ENCODE measurements at regions not wholly inside any gene's neighbourhood (a gene's known extent, or its start where the extent isn't known, plus 50 kb on each side); places are given as distances from the start of the nearest gene placed in this dataset.

GRCh38 chr9:91042541-91042940, 240.9 kb downstream of the SYK start:
- DNase-seq = no peak

- no peak for DNase-seq
Observed at GRCh38 chr9:91043056-91043810, 241.6 kb downstream of the SYK start.

- no peak for DNase-seq
Observed at GRCh38 chr9:91043811-91044175, 242.2 kb downstream of the SYK start.

- DNase-seq = no peak
Observed at GRCh38 chr9:91044354-91044753, 242.7 kb downstream of the SYK start.

GRCh38 chr9:91045041-91045440, 243.4 kb downstream of the SYK start:
- no peak for DNase-seq

- no peak for DNase-seq
Observed at GRCh38 chr9:91047529-91047928, 245.9 kb downstream of the SYK start.

- no peak for DNase-seq
Observed at GRCh38 chr9:91047993-91048607, 246.5 kb downstream of the SYK start.

- no peak for DNase-seq
Observed at GRCh38 chr9:91048749-91049148, 247.1 kb downstream of the SYK start.

- no peak for DNase-seq
Observed at GRCh38 chr9:91053824-91054223, 252.2 kb downstream of the SYK start.

- no peak for DNase-seq
Observed at GRCh38 chr9:91055845-91056244, 254.2 kb downstream of the SYK start.

GRCh38 chr9:91056486-91056885, 254.9 kb downstream of the SYK start:
- no peak for DNase-seq

GRCh38 chr9:91056917-91057316, 255.3 kb downstream of the SYK start:
- no peak for DNase-seq

- no peak for DNase-seq
Observed at GRCh38 chr9:91059713-91060112, 258.1 kb downstream of the SYK start.

GRCh38 chr9:91060520-91061343, 259.1 kb downstream of the SYK start:
- no peak for DNase-seq

GRCh38 chr9:91061506-91061905, 259.9 kb downstream of the SYK start:
- no peak for DNase-seq

- DNase-seq = no peak
Observed at GRCh38 chr9:91062281-91062680, 260.7 kb downstream of the SYK start.

GRCh38 chr9:91063471-91063870, 261.9 kb downstream of the SYK start:
- no peak for DNase-seq

GRCh38 chr9:91065231-91066041, 263.8 kb downstream of the SYK start:
- no peak for DNase-seq

- no peak for DNase-seq
Observed at GRCh38 chr9:91066042-91066415, 264.4 kb downstream of the SYK start.

GRCh38 chr9:91066856-91067255, 265.2 kb downstream of the SYK start:
- no peak for DNase-seq

- DNase-seq = no peak
Observed at GRCh38 chr9:91067306-91067860, 265.8 kb downstream of the SYK start.

- no peak for DNase-seq
Observed at GRCh38 chr9:91071184-91071990, 269.8 kb downstream of the SYK start.
